Ovary (tissue), 7 donors: ENCODE measurements at regions not wholly inside any gene's neighbourhood (a gene's known extent, or its start where the extent isn't known, plus 50 kb on each side); places are given as distances from the start of the nearest gene placed in this dataset.

Experiments
- DNase-seq, 5 donors: peaks; one replicate each; pipeline ENCODE4 v3.0.0-alpha.2; 2019 to 2020
- H3K27ac ChIP-seq, 2 donors: fragments of 200-600 bp; one replicate each; pipeline versions ENCODE4 v1.5.1 to v1.8.0; 2019 to 2022
- H3K27me3 ChIP-seq: fragments of 200-600 bp; one replicate; pipeline ENCODE4 v1.8.0; 2022
- H3K36me3 ChIP-seq: fragments of 200-600 bp; sonication (generic); one replicate; pipeline ENCODE4 v1.5.1; 2019
- H3K4me1 ChIP-seq: one replicate; pipeline ENCODE4 v1.8.1; 2013; ENCODE audit warnings: mild to moderate bottlenecking, moderate library complexity; ENCODE audit not compliant: insufficient read depth
- H3K4me3 ChIP-seq: fragments of 200-600 bp; sonication (generic); one replicate; pipeline ENCODE4 v1.5.1; 2017
- H3K9me3 ChIP-seq, 2 donors: fragments of 200-600 bp in 1 of 2; sonication (generic) in 1 of 2; one replicate each; pipeline versions ENCODE4 v1.5.1 to v1.8.1; 2013 to 2019; ENCODE audit warnings: mild to moderate bottlenecking in 1 of 2, moderate library complexity in 1 of 2
- CTCF ChIP-seq, 3 donors: fragments of 450-650 bp in 2 of 3; fragments of 200-600 bp in 1 of 3; IDR thresholded peaks; one replicate each; pipeline versions ENCODE4 v1.5.1 to v1.8.0; 2016 to 2022; ENCODE audit warnings: antibody characterized with exemption in 3 of 3, mild to moderate bottlenecking in 1 of 3
- EP300 ChIP-seq: sonication (generic); formaldehyde crosslinking; IDR thresholded peaks from one replicate; pipeline ENCODE4 v1.6.1; 2017; ENCODE audit warnings: antibody characterized with exemption
- POLR2A ChIP-seq: fragments of 450-650 bp; IDR thresholded peaks from one replicate; pipeline ENCODE4 v1.6.1; 2017; ENCODE audit warnings: antibody characterized with exemption, mild to moderate bottlenecking, moderate library complexity
- WGBS, 3 donors: extraction: QIAGEN DNeasy Blood & Tissue Kit in 1 of 3; methylation state at CpG; one replicate each; pipeline versions ENCODE4 v1.1.5 to v1.1.7; 2013 to 2017; 5-methylcytosine and 5-hydroxymethylcytosine counted together
- intact Hi-C, 4 donors: fragments of 100-400 bp; cut with DNase I; formaldehyde crosslinking; loops; one replicate each; pipeline versions ENCODE4 v1.11.0 to v1.15.1; 2022 to 2023
- donor health status: DM: no; HTN: no; CAD: no; lungs with moderate emphysema.
- donor health status: DM: no; HTN: no; CAD: no.
- donor health status: Bipolar disorder and iron deficiency.
- donor health status: DM: no; HTN: no; CAD: no.
- donor health status: DM: yes; HTN: yes; CAD: no.

- no peak for TF ChIP-seq CTCF (IDR thresholded peaks at IDR 0.05)
- TF ChIP-seq POLR2A: no peak
- Histone ChIP-seq H3K27me3 (no peaks in the 10 kb centered on the region), H3K4me1 (no peaks in the 10 kb centered on the region), H3K4me3 (no peak overlapping the region), H3K9me3 (no peaks in the 10 kb centered on the region), H3K27ac (no peak overlapping the region), H3K36me3 (no peaks in the 10 kb centered on the region)
- 36 to 41% (median 38%) methylated on average over 5 of the region's 5 CpGs for WGBS, 3 donors
- intact Hi-C loops: no loop called here
- DNase-seq: no peak
Measured at GRCh38 chr16:6903671-6904070, 429.0 kb upstream of the RBFOX1 start.

- Histone ChIP-seq H3K4me3 (no peak overlapping the region), H3K4me1 (no peaks in the 10 kb centered on the region), H3K36me3 (no peaks in the 10 kb centered on the region), H3K9me3 (no peaks in the 10 kb centered on the region), H3K27ac (no peak overlapping the region), H3K27me3 (no peaks in the 10 kb centered on the region)
- WGBS, 3 donors: 81 to 89% (median 82%) methylated on average over 10 of the region's 10 CpGs
- TF ChIP-seq POLR2A (no peak), CTCF (IDR thresholded peaks at IDR 0.05) (no peak), EP300 (no peak)
- no peak for DNase-seq
- intact Hi-C loops: no loop called here
Measured at GRCh38 chr16:6898896-6899295, 433.7 kb upstream of the RBFOX1 start.

GRCh38 chr16:6897876-6898485, 434.7 kb upstream of the RBFOX1 start:
- H3K9me3 ChIP-seq: no peaks in the 10 kb centered on the region
- no peaks in the 10 kb centered on the region for H3K27me3 ChIP-seq
- H3K4me1 ChIP-seq: no peaks in the 10 kb centered on the region
- H3K27ac ChIP-seq: no peak overlapping the region
- H3K4me3 ChIP-seq: no peak overlapping the region
- H3K36me3 ChIP-seq: no peaks in the 10 kb centered on the region
- TF ChIP-seq POLR2A (no peak), CTCF (IDR thresholded peaks at IDR 0.05) (no peak), EP300 (no peak)
- 32 to 47% (median 37%) methylated on average over 8 of the region's 8 CpGs for WGBS, 3 donors
- intact Hi-C loops: no loop called here
- DNase-seq: no peak

- Histone ChIP-seq H3K4me3 (no peak overlapping the region), H3K27ac (no peak overlapping the region), H3K9me3 (no peaks in the 10 kb centered on the region), H3K36me3 (no peaks in the 10 kb centered on the region), H3K4me1 (no peaks in the 10 kb centered on the region), H3K27me3 (no peaks in the 10 kb centered on the region)
- intact Hi-C loops: no loop called here
- 35 to 48% (median 44%) methylated on average over 4 of the region's 4 CpGs for WGBS, 3 donors
- TF ChIP-seq POLR2A (no peak), CTCF (IDR thresholded peaks at IDR 0.05) (no peak), EP300 (no peak)
- DNase-seq: no peak
Measured at GRCh38 chr16:6892966-6893365, 439.7 kb upstream of the RBFOX1 start.
